ENCODE measurements at regions not wholly inside any gene's neighbourhood (a gene's known extent, or its start where the extent isn't known, plus 50 kb on each side); places are given as distances from the start of the nearest gene placed in this dataset.

DNA sequence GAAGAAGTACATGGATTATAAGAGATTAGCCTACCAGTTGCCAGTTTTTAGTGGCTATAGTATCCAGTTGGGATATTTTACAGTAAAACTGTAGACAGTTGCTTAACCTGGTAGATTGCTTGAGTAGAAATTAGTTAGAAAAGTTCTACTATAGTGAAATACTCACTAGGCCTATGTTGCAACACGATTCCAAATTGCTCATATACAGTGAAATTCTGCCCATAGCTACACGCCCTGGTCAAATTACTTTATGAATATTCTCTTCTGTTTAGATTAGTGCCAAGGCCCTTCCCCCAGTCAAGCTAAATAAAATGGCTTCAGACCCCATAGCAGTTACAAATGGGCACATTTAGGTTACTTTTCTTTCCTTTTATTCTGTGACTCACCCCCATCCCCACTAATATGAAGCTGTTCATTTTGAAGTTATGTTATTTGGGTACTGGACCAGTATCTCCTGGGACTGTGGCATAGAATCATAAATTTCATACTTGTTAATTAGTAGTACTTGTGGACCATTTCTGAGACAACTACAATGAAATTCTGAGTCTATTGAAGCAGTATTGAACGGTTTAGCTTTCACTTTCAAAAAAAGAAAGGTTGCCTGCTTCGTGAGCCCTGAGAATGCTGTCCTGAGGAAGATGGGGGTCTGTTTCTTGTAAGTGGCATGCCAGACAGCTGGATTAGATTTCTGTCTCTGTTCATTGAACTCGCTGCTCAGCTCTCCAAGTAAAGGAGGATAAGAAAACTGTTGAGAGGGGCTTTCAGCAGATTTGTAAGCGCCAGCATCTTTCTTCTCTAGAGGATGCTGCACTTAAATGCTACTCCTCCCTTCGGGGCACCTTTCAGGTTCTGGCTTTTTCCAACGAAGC lies 65.8 kb upstream of the CFAP20DC start:
- ATAC-seq = no peak
- ChIA-PET POLR2A (no interaction called here), CTCF (interaction anchor here (1.0 kb wide), 1 partner anchor 13 kb away, joined by 6 read pairs; no protein-coding TSS in a partner anchor)
- TF ChIP-seq, protein P1, sequence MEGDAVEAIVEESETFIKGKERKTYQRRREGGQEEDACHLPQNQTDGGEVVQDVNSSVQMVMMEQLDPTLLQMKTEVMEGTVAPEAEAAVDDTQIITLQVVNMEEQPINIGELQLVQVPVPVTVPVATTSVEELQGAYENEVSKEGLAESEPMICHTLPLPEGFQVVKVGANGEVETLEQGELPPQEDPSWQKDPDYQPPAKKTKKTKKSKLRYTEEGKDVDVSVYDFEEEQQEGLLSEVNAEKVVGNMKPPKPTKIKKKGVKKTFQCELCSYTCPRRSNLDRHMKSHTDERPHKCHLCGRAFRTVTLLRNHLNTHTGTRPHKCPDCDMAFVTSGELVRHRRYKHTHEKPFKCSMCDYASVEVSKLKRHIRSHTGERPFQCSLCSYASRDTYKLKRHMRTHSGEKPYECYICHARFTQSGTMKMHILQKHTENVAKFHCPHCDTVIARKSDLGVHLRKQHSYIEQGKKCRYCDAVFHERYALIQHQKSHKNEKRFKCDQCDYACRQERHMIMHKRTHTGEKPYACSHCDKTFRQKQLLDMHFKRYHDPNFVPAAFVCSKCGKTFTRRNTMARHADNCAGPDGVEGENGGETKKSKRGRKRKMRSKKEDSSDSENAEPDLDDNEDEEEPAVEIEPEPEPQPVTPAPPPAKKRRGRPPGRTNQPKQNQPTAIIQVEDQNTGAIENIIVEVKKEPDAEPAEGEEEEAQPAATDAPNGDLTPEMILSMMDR (IDR thresholded peaks at IDR 0.05) = no peak
- no peaks in the 10 kb centered on the region for H3K4me1 Mint-ChIP-seq (ENCODE audit: low read depth)
- H3K9me3 Mint-ChIP-seq = no peaks in the 10 kb centered on the region
- DNase-seq = no peak
- no peak overlapping the region for H3K4me3 Mint-ChIP-seq
- no peaks in the 10 kb centered on the region for H3K36me3 Mint-ChIP-seq (ENCODE audit: low read depth)
- intact Hi-C loops (cut with micrococcal nuclease) = no loop called here
- H3K27ac Mint-ChIP-seq = no peak overlapping the region
- H3K27me3 Mint-ChIP-seq = peaks cover 5% of the 10 kb centered on the region

DNA sequence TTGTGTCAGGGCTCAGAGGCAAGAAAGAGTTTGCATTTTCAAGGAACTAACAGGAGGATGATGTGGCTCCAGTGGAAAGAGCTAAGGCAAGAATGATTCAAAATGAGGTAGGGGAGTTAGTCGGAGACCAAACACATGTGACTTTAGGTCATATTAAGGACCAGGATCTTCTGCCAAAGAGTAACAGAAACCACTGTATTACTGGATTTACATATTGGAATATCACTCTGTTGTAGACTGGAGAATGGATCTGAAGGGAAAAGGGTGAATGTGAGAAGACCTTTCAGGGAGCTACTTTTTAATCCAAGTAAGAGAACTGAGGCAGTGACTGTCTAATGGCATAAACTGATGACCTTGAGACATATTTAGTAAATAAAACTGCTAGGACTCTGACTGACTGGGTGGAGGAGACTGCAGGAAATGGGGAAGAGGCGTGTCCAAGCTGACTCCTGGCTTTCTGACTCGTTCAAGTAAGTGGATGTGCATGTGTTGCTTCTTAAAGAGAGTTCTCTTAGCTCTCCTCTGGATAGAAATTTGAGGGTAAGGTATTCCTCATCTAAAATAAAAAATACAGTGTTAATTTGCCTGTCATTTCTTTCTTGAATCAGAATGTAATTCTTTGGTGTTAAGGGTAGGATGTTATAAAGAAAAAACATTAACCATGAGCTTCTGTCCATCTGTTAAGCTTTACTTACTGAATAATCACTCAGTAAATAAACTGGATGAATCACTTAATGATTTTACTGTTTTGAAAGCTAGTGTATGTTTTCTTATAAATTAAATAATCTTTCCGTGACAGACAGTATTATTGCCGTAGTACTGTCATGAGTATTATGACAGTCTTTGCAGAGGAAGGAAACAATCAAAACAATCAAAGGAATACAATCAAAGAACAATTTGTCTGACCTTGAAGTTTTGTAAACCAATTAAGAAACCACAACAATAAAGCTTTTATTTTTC lies 58.3 kb upstream of the CFAP20DC start:
- DNase-seq (no peak), ATAC-seq (no peak)
- no peaks in the 10 kb centered on the region for H3K36me3 Mint-ChIP-seq (ENCODE audit: low read depth)
- H3K9me3 Mint-ChIP-seq = no peaks in the 10 kb centered on the region
- ChIA-PET CTCF (no interaction called here), POLR2A (no interaction called here)
- H3K4me1 Mint-ChIP-seq (ENCODE audit: low read depth) = no peaks in the 10 kb centered on the region
- TF ChIP-seq, protein P1 (IDR thresholded peaks at IDR 0.05) = no peak
- H3K27ac Mint-ChIP-seq = no peak overlapping the region
- no peak overlapping the region for H3K4me3 Mint-ChIP-seq
- H3K27me3 Mint-ChIP-seq = peaks cover 2% of the 10 kb centered on the region
- intact Hi-C loops (cut with micrococcal nuclease) = no loop called here

GRCh38 chr3:59106085-59106648 lies 56.3 kb upstream of the CFAP20DC start:
- Mint-ChIP-seq H3K27me3 (peaks cover 2% of the 10 kb centered on the region), H3K27ac (no peak overlapping the region), H3K36me3 (ENCODE audit: low read depth) (no peaks in the 10 kb centered on the region), H3K4me3 (no peak overlapping the region), H3K9me3 (no peaks in the 10 kb centered on the region), H3K4me1 (ENCODE audit: low read depth) (no peaks in the 10 kb centered on the region)
- ChIA-PET CTCF (no interaction called here), POLR2A (interaction anchor here (0.6 kb wide), 1 partner anchor 701 kb away, joined by 3 read pairs; no protein-coding TSS in a partner anchor)
- TF ChIP-seq, protein P1 (IDR thresholded peaks at IDR 0.05) = no peak
- no peak for DNase-seq
- intact Hi-C loops (cut with micrococcal nuclease) = no loop called here
- ATAC-seq = no peak

DNA sequence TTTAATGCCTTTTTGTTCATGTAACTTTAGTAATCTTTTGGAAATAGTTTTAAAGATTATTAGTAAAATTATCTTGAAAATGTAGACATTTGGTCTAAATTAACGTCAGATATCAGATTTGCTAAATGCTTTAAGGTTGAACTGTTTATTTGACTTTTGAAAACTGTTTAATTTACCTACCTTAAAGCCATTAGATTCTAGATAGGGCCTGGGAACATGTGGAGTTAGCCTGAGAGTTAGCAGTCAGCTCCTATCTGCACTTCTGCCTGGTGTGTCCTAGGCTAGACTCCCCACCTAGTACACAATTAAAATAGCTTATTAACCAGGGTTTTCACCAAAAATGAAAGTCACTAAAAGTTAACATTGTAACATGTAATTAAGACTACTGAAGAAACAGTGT lies 53.7 kb upstream of the CFAP20DC start:
- Mint-ChIP-seq H3K4me1 (ENCODE audit: low read depth) (no peaks in the 10 kb centered on the region), H3K36me3 (ENCODE audit: low read depth) (no peaks in the 10 kb centered on the region), H3K27me3 (peaks cover 2% of the 10 kb centered on the region), H3K4me3 (no peak overlapping the region), H3K9me3 (no peaks in the 10 kb centered on the region), H3K27ac (no peak overlapping the region)
- DNase-seq (no peak), ATAC-seq (no peak)
- ChIA-PET CTCF (interaction anchor here (1.7 kb wide), 1 partner anchor 12 kb away, joined by 6 read pairs; no protein-coding TSS in a partner anchor), POLR2A (no interaction called here)
- TF ChIP-seq, protein P1 (IDR thresholded peaks at IDR 0.05) = no peak
- intact Hi-C loops (cut with micrococcal nuclease) = no loop called here

Measured in activated CD8-positive, alpha-beta T cell treated with anti-CD3 and anti-CD28 coated beads for 36 hours (primary cell).